ENCODE measurements at regions not wholly inside any gene's neighbourhood (a gene's known extent, or its start where the extent isn't known, plus 50 kb on each side); places are given as distances from the start of the nearest gene placed in this dataset.
"Not testable (repeated sequence)": the region's sequence is repeated elsewhere in the genome, so short reads cannot be mapped to it uniquely, and the experiment has no call there.

- no peak for DNase-seq (ENCODE audit: low read depth)
Observed at GRCh38 chr13:21913010-21913409, 242.1 kb downstream of the FGF9 start.

GRCh38 chr13:21917086-21918015 is 246.5 kb downstream of the FGF9 start:
- no peak for DNase-seq (ENCODE audit: low read depth)

GRCh38 chr13:21920802-21921201 is 249.9 kb downstream of the FGF9 start:
- DNase-seq (ENCODE audit: low read depth): not testable (repeated sequence)

- DNase-seq (ENCODE audit: low read depth): no peak
Observed at GRCh38 chr13:21924958-21925357, 254.1 kb downstream of the FGF9 start.

- DNase-seq (ENCODE audit: low read depth): no peak
Observed at GRCh38 chr13:21925720-21926119, 254.8 kb downstream of the FGF9 start.

GRCh38 chr13:21929400-21929799 is 258.5 kb downstream of the FGF9 start:
- no peak for DNase-seq (ENCODE audit: low read depth)

GRCh38 chr13:21930536-21930935 is 259.7 kb downstream of the FGF9 start:
- DNase-seq (ENCODE audit: low read depth): no peak

- no peak for DNase-seq (ENCODE audit: low read depth)
Observed at GRCh38 chr13:21932578-21932977, 261.7 kb downstream of the FGF9 start.

- no peak for DNase-seq (ENCODE audit: low read depth)
Observed at GRCh38 chr13:21932996-21933395, 262.1 kb downstream of the FGF9 start.

- no peak for DNase-seq (ENCODE audit: low read depth)
Observed at GRCh38 chr13:21934284-21934683, 263.4 kb downstream of the FGF9 start.

GRCh38 chr13:21936674-21937073 is 265.8 kb downstream of the FGF9 start:
- DNase-seq (ENCODE audit: low read depth): no peak

GRCh38 chr13:21938168-21938567 is 267.3 kb downstream of the FGF9 start:
- no peak for DNase-seq (ENCODE audit: low read depth)

GRCh38 chr13:21938636-21939035 is 267.8 kb downstream of the FGF9 start:
- no peak for DNase-seq (ENCODE audit: low read depth)

GRCh38 chr13:21942061-21942460 is 271.2 kb downstream of the FGF9 start:
- no peak for DNase-seq (ENCODE audit: low read depth)

- no peak for DNase-seq (ENCODE audit: low read depth)
Observed at GRCh38 chr13:21944610-21945009, 273.7 kb downstream of the FGF9 start.

- no peak for DNase-seq (ENCODE audit: low read depth)
Observed at GRCh38 chr13:21945195-21945594, 274.3 kb downstream of the FGF9 start.

- DNase-seq (ENCODE audit: low read depth): no peak
Observed at GRCh38 chr13:21946964-21947363, 276.1 kb downstream of the FGF9 start.

- DNase-seq (ENCODE audit: low read depth): no peak
Observed at GRCh38 chr13:21948769-21949474, 278.0 kb downstream of the FGF9 start.

- no peak for DNase-seq (ENCODE audit: low read depth)
Observed at GRCh38 chr13:21949818-21950429, 279.1 kb downstream of the FGF9 start.

GRCh38 chr13:21956666-21957065 is 285.8 kb downstream of the FGF9 start:
- DNase-seq (ENCODE audit: low read depth): no peak

GRCh38 chr13:21957833-21958232 is 287.0 kb downstream of the FGF9 start:
- no peak for DNase-seq (ENCODE audit: low read depth)

GRCh38 chr13:21960108-21960507 is 289.2 kb downstream of the FGF9 start:
- DNase-seq (ENCODE audit: low read depth): no peak

- DNase-seq (ENCODE audit: low read depth): no peak
Observed at GRCh38 chr13:21964686-21965085, 293.8 kb downstream of the FGF9 start.

All from GM04503 (cell line).